ENCODE measurements at regions not wholly inside any gene's neighbourhood (a gene's known extent, or its start where the extent isn't known, plus 50 kb on each side); places are given as distances from the start of the nearest gene placed in this dataset.
A peak's percentile ranks its signal among the peaks of the same experiment; 100 is the strongest.

DNA sequence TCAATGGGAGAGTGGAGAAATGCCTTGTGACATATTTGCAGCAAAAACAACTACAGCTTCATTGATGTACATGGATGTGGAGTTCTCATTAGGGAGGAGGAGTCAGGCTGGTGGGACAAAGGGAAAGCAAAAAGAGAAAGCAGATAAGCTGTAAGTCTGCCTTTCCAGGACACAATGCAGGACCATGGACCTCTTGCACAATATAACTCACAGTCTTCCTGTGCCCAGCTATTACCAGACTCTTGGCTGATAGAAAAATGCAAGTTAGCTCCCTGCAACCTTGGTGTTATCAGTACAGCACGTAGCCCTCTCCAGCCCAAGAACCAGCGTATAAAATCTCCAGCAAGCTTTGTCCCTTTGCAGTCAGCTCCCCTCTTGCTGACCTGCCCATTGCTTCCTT lies 232.3 kb downstream of the NFATC2 start:
- Histone ChIP-seq H3K9me2 (replicated peaks; ENCODE audit: control insufficient read depth, low read length) (no peaks in the 10 kb centered on the region), H3K4me2 (ENCODE audit: low read length) (no peak overlapping the region), H3K79me2 (ENCODE audit: control insufficient read depth, low read length) (no peaks in the 10 kb centered on the region), H3K4me3 (ENCODE audit: low read length) (no peak overlapping the region), H3K27ac (ENCODE audit: low read depth, low read length) (no peak overlapping the region), H3K36me3 (ENCODE audit: control insufficient read depth, low read length) (no peaks in the 10 kb centered on the region), H3K27me3 (ENCODE audit: control insufficient read depth, low read length) (peaks cover 22% of the 10 kb centered on the region), H4K20me1 (ENCODE audit: control insufficient read depth, insufficient read depth, low read depth, low read length) (no peaks in the 10 kb centered on the region), H3K4me1 (ENCODE audit: control insufficient read depth, low read length) (no peaks in the 10 kb centered on the region; the same call in 1 of the 2 replicates), H3K9me3 (ENCODE audit: control insufficient read depth, insufficient read depth, low read length) (no peaks in the 10 kb centered on the region), H3F3A (ENCODE audit: control insufficient read depth, insufficient read depth) (no peaks in the 10 kb centered on the region)
- TF ChIP-seq EZH2phosphoT487 (IDR thresholded peaks at IDR 0.05; ENCODE audit: borderline replicate concordance, low read length), result no peak
- TF ChIP-seq, protein P1, sequence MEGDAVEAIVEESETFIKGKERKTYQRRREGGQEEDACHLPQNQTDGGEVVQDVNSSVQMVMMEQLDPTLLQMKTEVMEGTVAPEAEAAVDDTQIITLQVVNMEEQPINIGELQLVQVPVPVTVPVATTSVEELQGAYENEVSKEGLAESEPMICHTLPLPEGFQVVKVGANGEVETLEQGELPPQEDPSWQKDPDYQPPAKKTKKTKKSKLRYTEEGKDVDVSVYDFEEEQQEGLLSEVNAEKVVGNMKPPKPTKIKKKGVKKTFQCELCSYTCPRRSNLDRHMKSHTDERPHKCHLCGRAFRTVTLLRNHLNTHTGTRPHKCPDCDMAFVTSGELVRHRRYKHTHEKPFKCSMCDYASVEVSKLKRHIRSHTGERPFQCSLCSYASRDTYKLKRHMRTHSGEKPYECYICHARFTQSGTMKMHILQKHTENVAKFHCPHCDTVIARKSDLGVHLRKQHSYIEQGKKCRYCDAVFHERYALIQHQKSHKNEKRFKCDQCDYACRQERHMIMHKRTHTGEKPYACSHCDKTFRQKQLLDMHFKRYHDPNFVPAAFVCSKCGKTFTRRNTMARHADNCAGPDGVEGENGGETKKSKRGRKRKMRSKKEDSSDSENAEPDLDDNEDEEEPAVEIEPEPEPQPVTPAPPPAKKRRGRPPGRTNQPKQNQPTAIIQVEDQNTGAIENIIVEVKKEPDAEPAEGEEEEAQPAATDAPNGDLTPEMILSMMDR (IDR thresholded peaks at IDR 0.05; ENCODE audit: low read depth, low read length, poor library complexity, severe bottlenecking), result no peak

DNA sequence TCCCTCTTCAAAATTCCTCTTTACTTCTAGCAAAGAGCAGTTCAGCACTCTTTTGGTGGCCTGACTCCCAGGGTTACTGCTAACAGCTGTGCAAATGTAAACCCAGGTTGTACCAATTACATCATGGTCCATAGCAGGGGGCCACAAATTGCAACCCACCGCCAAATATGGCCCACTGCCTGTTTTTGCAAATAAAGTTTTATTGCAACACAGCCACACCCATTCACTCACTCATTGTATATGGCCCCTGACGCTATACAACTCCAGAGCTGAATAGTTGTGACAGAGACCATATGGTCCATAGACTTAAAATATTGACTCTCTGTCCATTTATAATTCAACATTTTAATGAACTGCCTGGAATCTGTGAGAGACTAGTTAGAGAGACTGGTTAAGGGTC lies 233.4 kb downstream of the NFATC2 start:
- Histone ChIP-seq H3K4me3 (ENCODE audit: low read length) (no peak overlapping the region), H3F3A (ENCODE audit: control insufficient read depth, insufficient read depth) (no peaks in the 10 kb centered on the region), H3K4me2 (ENCODE audit: low read length) (no peak overlapping the region), H3K9me3 (ENCODE audit: control insufficient read depth, insufficient read depth, low read length) (peaks cover 7% of the 10 kb centered on the region), H3K27ac (ENCODE audit: low read depth, low read length) (no peak overlapping the region), H3K36me3 (ENCODE audit: control insufficient read depth, low read length) (no peaks in the 10 kb centered on the region), H3K4me1 (ENCODE audit: control insufficient read depth, low read length) (no peaks in the 10 kb centered on the region; the same call in 1 of the 2 replicates), H3K9me2 (replicated peaks; ENCODE audit: control insufficient read depth, low read length) (no peaks in the 10 kb centered on the region), H3K79me2 (ENCODE audit: control insufficient read depth, low read length) (no peaks in the 10 kb centered on the region), H4K20me1 (ENCODE audit: control insufficient read depth, insufficient read depth, low read depth, low read length) (no peaks in the 10 kb centered on the region), H3K27me3 (ENCODE audit: control insufficient read depth, low read length) (peaks cover 22% of the 10 kb centered on the region)
- TF ChIP-seq EZH2phosphoT487 (IDR thresholded peaks at IDR 0.05; ENCODE audit: borderline replicate concordance, low read length), result no peak
- TF ChIP-seq, protein P1 (IDR thresholded peaks at IDR 0.05; ENCODE audit: low read depth, low read length, poor library complexity, severe bottlenecking), result no peak

DNA sequence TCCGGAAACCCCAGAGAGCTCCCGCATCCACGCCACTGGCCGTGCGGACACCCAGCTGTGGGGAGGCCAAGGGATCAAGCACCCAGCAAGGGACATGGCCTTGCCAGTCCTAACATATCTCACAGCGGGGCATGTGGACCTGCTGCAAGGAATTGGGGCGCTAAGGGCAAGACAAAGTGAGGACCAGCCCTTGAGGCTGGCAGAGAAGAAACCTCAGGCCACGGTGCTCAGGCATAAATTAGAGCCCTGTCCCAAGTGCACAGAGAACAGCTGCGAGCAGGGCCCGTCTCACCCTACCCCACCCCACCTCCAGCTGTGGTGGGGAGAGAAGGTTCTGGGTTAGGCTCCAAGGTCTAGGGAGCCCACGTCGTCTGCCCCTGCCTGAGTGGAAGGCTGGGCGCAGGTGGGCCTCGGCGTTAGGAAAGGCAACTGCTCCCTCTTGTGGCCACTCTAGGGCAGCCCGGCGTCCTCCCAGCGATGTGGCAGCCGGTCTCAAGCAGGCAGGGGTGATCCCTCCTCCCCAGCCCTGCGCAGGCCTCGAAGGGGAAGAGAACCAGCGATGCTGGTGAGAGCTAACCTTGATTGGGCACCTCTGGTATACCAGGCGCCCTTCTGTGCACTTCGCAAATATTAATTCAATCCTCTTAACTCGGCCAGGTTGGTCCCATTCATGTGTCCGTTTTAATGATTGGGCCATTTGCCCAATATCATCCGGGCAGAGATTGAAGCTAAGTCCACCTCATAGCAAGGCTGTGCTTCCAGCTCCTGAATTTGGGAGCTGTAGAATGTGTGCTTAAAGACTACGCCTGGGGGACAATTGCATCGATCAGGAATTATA lies 235.8 kb downstream of the NFATC2 start:
- no peak for TF ChIP-seq EZH2phosphoT487 (IDR thresholded peaks at IDR 0.05; ENCODE audit: borderline replicate concordance, low read length)
- TF ChIP-seq, protein P1 (IDR thresholded peaks at IDR 0.05; ENCODE audit: low read depth, low read length, poor library complexity, severe bottlenecking), result peak; percentile 89
- Histone ChIP-seq H4K20me1 (ENCODE audit: control insufficient read depth, insufficient read depth, low read depth, low read length) (no peaks in the 10 kb centered on the region), H3K9me2 (replicated peaks; ENCODE audit: control insufficient read depth, low read length) (no peaks in the 10 kb centered on the region), H3K4me3 (ENCODE audit: low read length) (no peak overlapping the region), H3K9me3 (ENCODE audit: control insufficient read depth, insufficient read depth, low read length) (peaks cover 17% of the 10 kb centered on the region), H3F3A (ENCODE audit: control insufficient read depth, insufficient read depth) (no peaks in the 10 kb centered on the region), H3K79me2 (ENCODE audit: control insufficient read depth, low read length) (no peaks in the 10 kb centered on the region), H3K27ac (ENCODE audit: low read depth, low read length) (no peak overlapping the region), H3K4me2 (ENCODE audit: low read length) (no peak overlapping the region), H3K27me3 (ENCODE audit: control insufficient read depth, low read length) (peaks cover 16% of the 10 kb centered on the region), H3K36me3 (ENCODE audit: control insufficient read depth, low read length) (no peaks in the 10 kb centered on the region), H3K4me1 (ENCODE audit: control insufficient read depth, low read length) (no peaks in the 10 kb centered on the region; the same call in 1 of the 2 replicates)

Measured in DOHH2 (cell line).